ENCODE measurements at regions not wholly inside any gene's neighbourhood (a gene's known extent, or its start where the extent isn't known, plus 50 kb on each side); places are given as distances from the start of the nearest gene placed in this dataset.
"Not testable (repeated sequence)": the region's sequence is repeated elsewhere in the genome, so short reads cannot be mapped to it uniquely, and the experiment has no call there.

- Mint-ChIP-seq H3K27ac (no peak overlapping the region), H3K36me3 (no peaks in the 10 kb centered on the region)
- DNase-seq (ENCODE audit: low spot score in 2 of 2, unreplicated experiment in 2 of 2): no peak
These were observed 169.8 kb downstream of the SAMD5 start for GRCh38 chr6:147678253-147678652.

DNA sequence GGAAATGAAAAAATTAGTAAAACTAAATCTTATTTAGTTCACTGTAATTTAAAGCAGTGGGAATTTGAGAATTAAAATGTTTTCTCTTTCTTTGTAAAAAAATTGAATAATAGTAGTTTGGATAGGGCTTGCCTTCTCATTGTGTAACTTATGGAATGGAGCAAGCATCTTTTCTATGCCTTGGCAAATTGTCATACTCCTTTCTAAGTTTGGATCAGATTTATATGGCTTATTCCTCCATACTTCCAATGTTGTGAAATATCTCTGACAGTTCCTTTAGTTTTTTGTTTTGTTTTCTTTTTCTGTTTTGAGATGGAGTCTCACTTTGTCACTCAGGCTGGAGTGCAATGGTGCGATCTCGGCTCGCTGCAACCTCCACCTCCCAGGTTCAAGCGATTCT is 176.4 kb downstream of the SAMD5 start:
- no peak overlapping the region for H3K4me3 Mint-ChIP-seq
- no peaks in the 10 kb centered on the region for H3K9me3 Mint-ChIP-seq
- no peak for DNase-seq (ENCODE audit: low spot score in 2 of 2, unreplicated experiment in 2 of 2)
- no peaks in the 10 kb centered on the region for H3K4me1 Mint-ChIP-seq
- no peak overlapping the region for H3K27ac Mint-ChIP-seq
- H3K27me3 Mint-ChIP-seq (ENCODE audit: low read depth): no peaks in the 10 kb centered on the region
- no peak for TF ChIP-seq CTCF (IDR thresholded peaks at IDR 0.05; ENCODE audit: unreplicated experiment)
- H3K36me3 Mint-ChIP-seq: no peaks in the 10 kb centered on the region

More at GRCh38 chr6:147678253-147678652, 169.8 kb downstream of the SAMD5 start:
- TF ChIP-seq CTCF (IDR thresholded peaks at IDR 0.05; ENCODE audit: unreplicated experiment): no peak
- Mint-ChIP-seq H3K4me3 (no peak overlapping the region), H3K4me1 (peaks cover 26% of the 10 kb centered on the region), H3K9me3 (no peaks in the 10 kb centered on the region), H3K27me3 (ENCODE audit: low read depth) (no peaks in the 10 kb centered on the region)

- Mint-ChIP-seq H3K9me3 (no peaks in the 10 kb centered on the region), H3K4me3 (no peak overlapping the region), H3K4me1 (peaks cover 14% of the 10 kb centered on the region), H3K27me3 (ENCODE audit: low read depth) (no peaks in the 10 kb centered on the region), H3K27ac (no peak overlapping the region), H3K36me3 (no peaks in the 10 kb centered on the region)
- DNase-seq (ENCODE audit: low spot score in 2 of 2, unreplicated experiment in 2 of 2): no peak
- TF ChIP-seq CTCF (IDR thresholded peaks at IDR 0.05; ENCODE audit: unreplicated experiment): no peak
These were observed 180.9 kb downstream of the SAMD5 start for GRCh38 chr6:147689398-147689797.

DNA sequence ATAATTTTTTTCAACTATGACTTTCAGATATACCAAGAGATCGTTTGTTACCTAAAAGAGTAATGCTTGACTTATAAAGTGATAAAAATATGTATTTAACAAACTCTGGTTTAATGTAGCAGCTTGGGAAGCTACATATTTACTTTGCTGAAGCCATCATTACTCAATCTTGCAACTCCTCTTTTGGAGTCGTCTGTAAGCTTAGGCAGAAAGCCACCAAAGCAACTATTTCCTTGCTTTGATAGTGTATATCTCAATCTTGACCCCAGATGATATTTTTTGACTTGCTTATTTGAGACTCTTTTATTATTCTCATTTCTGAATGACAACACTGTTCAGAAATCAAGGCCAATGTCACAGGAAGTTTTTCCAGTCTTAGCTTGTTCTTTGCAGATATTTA is 183.0 kb downstream of the SAMD5 start:
- no peak overlapping the region for H3K4me3 Mint-ChIP-seq
- peak overlapping the region; percentile 13 for H3K27ac Mint-ChIP-seq
- H3K27me3 Mint-ChIP-seq (ENCODE audit: low read depth): no peaks in the 10 kb centered on the region
- no peak for TF ChIP-seq CTCF (IDR thresholded peaks at IDR 0.05; ENCODE audit: unreplicated experiment)
- no peaks in the 10 kb centered on the region for H3K9me3 Mint-ChIP-seq
- no peaks in the 10 kb centered on the region for H3K36me3 Mint-ChIP-seq
- no peak for DNase-seq (ENCODE audit: low spot score in 2 of 2, unreplicated experiment in 2 of 2)
- peaks cover 14% of the 10 kb centered on the region for H3K4me1 Mint-ChIP-seq

DNA sequence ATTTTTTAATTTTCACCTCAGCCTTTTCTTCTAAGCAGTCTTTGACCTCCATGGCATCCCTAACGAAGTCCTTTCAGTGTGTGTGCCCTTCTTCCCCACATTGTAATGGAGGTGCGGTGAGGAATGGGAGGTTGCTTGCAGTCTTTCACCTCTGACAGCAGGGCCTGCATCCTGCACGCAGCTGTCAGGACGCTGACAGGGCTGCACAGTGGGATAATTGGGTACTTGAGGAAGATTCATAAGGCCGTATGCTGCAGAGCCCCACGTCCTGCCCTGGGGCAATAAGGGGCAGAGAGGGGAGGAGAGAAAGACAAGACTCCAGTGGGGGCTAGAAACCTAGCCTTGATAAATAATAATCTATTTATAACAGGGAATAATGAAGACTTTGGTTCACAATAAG is 184.7 kb downstream of the SAMD5 start:
- TF ChIP-seq CTCF (IDR thresholded peaks at IDR 0.05; ENCODE audit: unreplicated experiment): no peak
- DNase-seq (ENCODE audit: low spot score in 2 of 2, unreplicated experiment in 2 of 2): no peak

DNA sequence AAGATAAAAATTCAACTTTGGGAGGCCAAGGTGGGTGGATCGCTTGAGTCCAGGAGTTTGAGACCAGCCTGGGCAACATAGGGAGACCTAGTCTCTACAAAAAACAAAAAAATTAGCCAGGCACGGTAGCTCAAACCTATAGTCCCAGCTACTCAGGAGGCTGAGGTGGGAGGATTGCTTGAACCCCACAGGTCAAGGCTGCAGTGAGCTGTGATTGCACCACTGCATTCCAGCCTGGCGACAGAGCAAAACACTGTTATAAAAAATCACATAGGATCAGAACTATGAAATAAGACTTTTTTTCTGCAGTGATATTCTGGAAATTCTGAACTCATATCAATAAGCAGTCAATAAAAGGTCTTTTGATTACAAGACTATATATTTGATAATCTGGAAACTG is 186.1 kb downstream of the SAMD5 start:
- DNase-seq (ENCODE audit: low spot score in 2 of 2, unreplicated experiment in 2 of 2); H3K36me3 Mint-ChIP-seq; H3K27ac Mint-ChIP-seq; H3K27me3 Mint-ChIP-seq (ENCODE audit: low read depth); H3K9me3 Mint-ChIP-seq; H3K4me3 Mint-ChIP-seq: not testable (repeated sequence)
- peaks cover 17% of the 10 kb centered on the region for H3K4me1 Mint-ChIP-seq

More for the DNA sequence above, 184.7 kb downstream of the SAMD5 start:
- H3K9me3 Mint-ChIP-seq: no peaks in the 10 kb centered on the region
- peaks cover 14% of the 10 kb centered on the region for H3K4me1 Mint-ChIP-seq
- no peaks in the 10 kb centered on the region for H3K27me3 Mint-ChIP-seq (ENCODE audit: low read depth)
- no peak overlapping the region for H3K4me3 Mint-ChIP-seq
- H3K27ac Mint-ChIP-seq: no peak overlapping the region
- no peaks in the 10 kb centered on the region for H3K36me3 Mint-ChIP-seq

Measured in mesothelial cell of epicardium (in vitro differentiated cells).